ENCODE measurements at regions not wholly inside any gene's neighbourhood (a gene's known extent, or its start where the extent isn't known, plus 50 kb on each side); places are given as distances from the start of the nearest gene placed in this dataset.
"Not testable (repeated sequence)": the region's sequence is repeated elsewhere in the genome, so short reads cannot be mapped to it uniquely, and the experiment has no call there.

DNA sequence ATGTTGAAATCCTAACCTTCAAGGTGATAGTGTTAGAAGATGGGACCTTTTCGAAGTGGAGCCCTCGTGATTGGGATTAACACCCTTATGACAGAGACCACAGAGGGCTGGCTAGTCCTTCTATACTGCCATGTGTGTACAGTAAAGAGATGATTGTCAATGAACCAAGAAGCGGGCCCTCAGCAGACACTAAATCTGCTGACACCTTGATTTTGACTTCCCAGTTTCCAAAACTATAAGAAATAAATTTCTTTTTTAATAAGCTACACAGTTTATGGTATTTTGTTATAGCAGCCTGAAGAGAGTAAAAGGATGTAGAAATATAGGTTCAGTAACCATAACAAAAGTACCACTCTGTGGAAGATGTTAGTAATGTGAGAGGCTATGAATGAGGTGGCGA is 419.0 kb upstream of the NUDT12 start:
- H3K4me1 ChIP-seq (ENCODE audit: insufficient read depth, low read length, severe bottlenecking): no peaks in the 10 kb centered on the region

GRCh38 chr5:103973669-103974068 is 411.1 kb upstream of the NUDT12 start:
- Histone ChIP-seq H3K36me3 (ENCODE audit: insufficient read depth, low read length) (no peaks in the 10 kb centered on the region), H2AFZ (ENCODE audit: low read length) (no peak overlapping the region), H3K79me2 (ENCODE audit: insufficient read depth, low read length) (no peaks in the 10 kb centered on the region), H3F3A (ENCODE audit: insufficient read depth, low read length) (no peaks in the 10 kb centered on the region), H3K4me2 (ENCODE audit: low read length) (no peak overlapping the region), H3K9me3 (ENCODE audit: low read length) (no peaks in the 10 kb centered on the region), H3K4me3 (ENCODE audit: low read depth, low read length, poor library complexity, severe bottlenecking) (no peak overlapping the region), H3K27me3 (ENCODE audit: insufficient read depth, low read length) (no peaks in the 10 kb centered on the region), H4K20me1 (ENCODE audit: insufficient read depth, low read length) (no peaks in the 10 kb centered on the region), H3K4me1 (ENCODE audit: insufficient read depth, low read length, severe bottlenecking) (no peaks in the 10 kb centered on the region), H3K27ac (ENCODE audit: low read depth, low read length, poor library complexity, severe bottlenecking) (no peak overlapping the region), H3K9me2 (ENCODE audit: low read depth, low read length) (no peaks in the 10 kb centered on the region), H3K9ac (ENCODE audit: low read length) (no peak overlapping the region)
- TF ChIP-seq, protein P1, sequence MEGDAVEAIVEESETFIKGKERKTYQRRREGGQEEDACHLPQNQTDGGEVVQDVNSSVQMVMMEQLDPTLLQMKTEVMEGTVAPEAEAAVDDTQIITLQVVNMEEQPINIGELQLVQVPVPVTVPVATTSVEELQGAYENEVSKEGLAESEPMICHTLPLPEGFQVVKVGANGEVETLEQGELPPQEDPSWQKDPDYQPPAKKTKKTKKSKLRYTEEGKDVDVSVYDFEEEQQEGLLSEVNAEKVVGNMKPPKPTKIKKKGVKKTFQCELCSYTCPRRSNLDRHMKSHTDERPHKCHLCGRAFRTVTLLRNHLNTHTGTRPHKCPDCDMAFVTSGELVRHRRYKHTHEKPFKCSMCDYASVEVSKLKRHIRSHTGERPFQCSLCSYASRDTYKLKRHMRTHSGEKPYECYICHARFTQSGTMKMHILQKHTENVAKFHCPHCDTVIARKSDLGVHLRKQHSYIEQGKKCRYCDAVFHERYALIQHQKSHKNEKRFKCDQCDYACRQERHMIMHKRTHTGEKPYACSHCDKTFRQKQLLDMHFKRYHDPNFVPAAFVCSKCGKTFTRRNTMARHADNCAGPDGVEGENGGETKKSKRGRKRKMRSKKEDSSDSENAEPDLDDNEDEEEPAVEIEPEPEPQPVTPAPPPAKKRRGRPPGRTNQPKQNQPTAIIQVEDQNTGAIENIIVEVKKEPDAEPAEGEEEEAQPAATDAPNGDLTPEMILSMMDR (IDR thresholded peaks at IDR 0.05; ENCODE audit: low read length): no peak

More for the DNA sequence above, 419.0 kb upstream of the NUDT12 start:
- no peak overlapping the region for H2AFZ ChIP-seq (ENCODE audit: low read length)
- TF ChIP-seq EZH2 (IDR thresholded peaks at IDR 0.05; ENCODE audit: borderline replicate concordance, low read length): no peak
- TF ChIP-seq, protein P1 (IDR thresholded peaks at IDR 0.05; ENCODE audit: low read length): no peak
- no peak overlapping the region for H3K4me2 ChIP-seq (ENCODE audit: low read length)
- no peaks in the 10 kb centered on the region for H3K27me3 ChIP-seq (ENCODE audit: insufficient read depth, low read length)
- H3K9ac ChIP-seq (ENCODE audit: low read length): no peak overlapping the region
- no peaks in the 10 kb centered on the region for H4K20me1 ChIP-seq (ENCODE audit: insufficient read depth, low read length)
- no peak overlapping the region for H3K27ac ChIP-seq (ENCODE audit: low read depth, low read length, poor library complexity, severe bottlenecking)
- H3K9me3 ChIP-seq (ENCODE audit: low read length): no peaks in the 10 kb centered on the region
- H3K79me2 ChIP-seq (ENCODE audit: insufficient read depth, low read length): no peaks in the 10 kb centered on the region
- no peaks in the 10 kb centered on the region for H3K36me3 ChIP-seq (ENCODE audit: insufficient read depth, low read length)
- H3F3A ChIP-seq (ENCODE audit: insufficient read depth, low read length): no peaks in the 10 kb centered on the region
- no peak overlapping the region for H3K4me3 ChIP-seq (ENCODE audit: low read depth, low read length, poor library complexity, severe bottlenecking)
- no peaks in the 10 kb centered on the region for H3K9me2 ChIP-seq (ENCODE audit: low read depth, low read length)

- not testable (repeated sequence) for H3F3A ChIP-seq (ENCODE audit: insufficient read depth, low read length); H3K27ac ChIP-seq (ENCODE audit: low read depth, low read length, poor library complexity, severe bottlenecking); H3K9me2 ChIP-seq (ENCODE audit: low read depth, low read length); H3K27me3 ChIP-seq (ENCODE audit: insufficient read depth, low read length); H3K4me1 ChIP-seq (ENCODE audit: insufficient read depth, low read length, severe bottlenecking); H3K9ac ChIP-seq (ENCODE audit: low read length); H3K36me3 ChIP-seq (ENCODE audit: insufficient read depth, low read length); H3K9me3 ChIP-seq (ENCODE audit: low read length); H3K4me3 ChIP-seq (ENCODE audit: low read depth, low read length, poor library complexity, severe bottlenecking); H2AFZ ChIP-seq (ENCODE audit: low read length); H3K4me2 ChIP-seq (ENCODE audit: low read length); H3K79me2 ChIP-seq (ENCODE audit: insufficient read depth, low read length); H4K20me1 ChIP-seq (ENCODE audit: insufficient read depth, low read length)
Observed at GRCh38 chr5:103966295-103966694, 403.7 kb upstream of the NUDT12 start.

DNA sequence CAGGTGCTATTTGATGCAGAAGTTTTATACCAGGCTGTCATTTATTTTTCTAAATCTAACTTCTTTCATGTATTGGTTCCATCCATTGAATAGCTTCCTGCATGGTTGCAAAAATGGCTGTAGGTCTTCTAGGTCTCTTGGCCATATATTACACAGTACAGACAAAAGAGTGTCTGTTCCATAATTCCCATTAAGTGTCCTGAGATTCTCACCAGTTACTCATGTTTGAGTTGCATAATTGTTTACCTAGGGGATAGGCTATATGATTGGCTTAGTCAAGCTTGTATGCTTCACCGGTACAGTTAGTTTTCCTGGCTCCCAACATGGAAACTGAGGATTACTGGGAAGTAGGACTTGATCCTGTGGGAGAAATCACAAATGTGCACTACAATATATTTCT is 399.4 kb upstream of the NUDT12 start:
- Histone ChIP-seq H3K9ac (ENCODE audit: low read length) (no peak overlapping the region), H3K27me3 (ENCODE audit: insufficient read depth, low read length) (no peaks in the 10 kb centered on the region), H3K9me3 (ENCODE audit: low read length) (no peaks in the 10 kb centered on the region), H2AFZ (ENCODE audit: low read length) (no peak overlapping the region), H3K27ac (ENCODE audit: low read depth, low read length, poor library complexity, severe bottlenecking) (no peak overlapping the region), H4K20me1 (ENCODE audit: insufficient read depth, low read length) (no peaks in the 10 kb centered on the region), H3K79me2 (ENCODE audit: insufficient read depth, low read length) (no peaks in the 10 kb centered on the region), H3K9me2 (ENCODE audit: low read depth, low read length) (no peaks in the 10 kb centered on the region), H3K36me3 (ENCODE audit: insufficient read depth, low read length) (no peaks in the 10 kb centered on the region), H3K4me1 (ENCODE audit: insufficient read depth, low read length, severe bottlenecking) (no peaks in the 10 kb centered on the region), H3K4me3 (ENCODE audit: low read depth, low read length, poor library complexity, severe bottlenecking) (no peak overlapping the region), H3K4me2 (ENCODE audit: low read length) (no peak overlapping the region), H3F3A (ENCODE audit: insufficient read depth, low read length) (no peaks in the 10 kb centered on the region)
- TF ChIP-seq, protein P1 (IDR thresholded peaks at IDR 0.05; ENCODE audit: low read length): no peak
- TF ChIP-seq EZH2 (IDR thresholded peaks at IDR 0.05; ENCODE audit: borderline replicate concordance, low read length): no peak
